Muscle layer of duodenum (tissue), 2 donors: ENCODE measurements at regions not wholly inside any gene's neighbourhood (a gene's known extent, or its start where the extent isn't known, plus 50 kb on each side); places are given as distances from the start of the nearest gene placed in this dataset.
"Not testable (repeated sequence)": the region's sequence is repeated elsewhere in the genome, so short reads cannot be mapped to it uniquely, and the experiment has no call there.

ENCODE experiments used
- H3K27ac ChIP-seq: one replicate; pipeline ENCODE4 v1.7.0; 2013; ENCODE audit warnings: mild to moderate bottlenecking, low read length
- H3K27me3 ChIP-seq: one replicate; pipeline ENCODE4 v1.7.0; 2013; ENCODE audit warnings: low read depth, mild to moderate bottlenecking, control low read depth, low read length
- H3K36me3 ChIP-seq, 2 donors: one replicate each; pipeline ENCODE4 v1.7.0; 2013; ENCODE audit warnings: low read length in 2 of 2, control low read depth in 1 of 2, mild to moderate bottlenecking in 1 of 2; ENCODE audit not compliant: insufficient read depth in 2 of 2, control insufficient read depth in 1 of 2
- H3K4me1 ChIP-seq, 2 donors: one replicate each; pipeline ENCODE4 v1.7.0; 2013; ENCODE audit warnings: low read length in 2 of 2, mild to moderate bottlenecking in 2 of 2, control low read depth in 1 of 2, moderate library complexity in 1 of 2; ENCODE audit not compliant: insufficient read depth in 2 of 2, control insufficient read depth in 1 of 2
- H3K4me3 ChIP-seq, 2 donors: one replicate each; pipeline ENCODE4 v1.7.0; 2013; ENCODE audit warnings: low read length in 2 of 2, low read depth in 1 of 2, mild to moderate bottlenecking in 1 of 2
- H3K9me3 ChIP-seq, 2 donors: one replicate each; pipeline ENCODE4 v1.7.0; 2013; ENCODE audit warnings: low read length in 2 of 2, control low read depth in 1 of 2, mild to moderate bottlenecking in 1 of 2; ENCODE audit not compliant: control insufficient read depth in 1 of 2
- donor health status: healthy.

- Histone ChIP-seq H3K4me1 (no peaks in the 10 kb centered on the region), H3K27ac (no peak overlapping the region), H3K4me3 (no peak overlapping the region), H3K9me3 (no peaks in the 10 kb centered on the region), H3K36me3 (no peaks in the 10 kb centered on the region), H3K27me3 (no peaks in the 10 kb centered on the region)
Measured at GRCh38 chrX:101749436-101749835, 89.8 kb upstream of the ARMCX2 start.

DNA sequence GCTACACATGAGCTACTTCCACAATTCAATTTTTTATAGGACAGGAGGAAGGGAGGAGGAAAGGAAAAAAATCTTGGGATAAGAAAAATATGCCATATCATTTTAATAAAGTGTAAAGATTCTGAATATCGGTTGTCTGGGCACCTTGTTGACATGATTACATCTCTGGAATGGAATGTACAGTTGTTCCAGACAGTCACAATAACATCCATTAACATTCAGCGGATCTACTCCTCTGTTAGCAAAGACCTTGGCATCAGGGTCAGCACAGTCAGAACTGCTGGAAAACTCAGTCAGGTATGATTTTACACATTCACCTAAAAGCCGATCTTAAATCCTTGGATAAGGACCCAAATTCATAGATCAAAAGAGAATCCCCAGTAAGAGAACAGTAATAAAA, 85.4 kb upstream of the ARMCX2 start:
- Histone ChIP-seq H3K36me3 (no peaks in the 10 kb centered on the region), H3K4me3 (no peak overlapping the region), H3K4me1 (no peaks in the 10 kb centered on the region), H3K9me3 (no peaks in the 10 kb centered on the region), H3K27ac (no peak overlapping the region), H3K27me3 (no peaks in the 10 kb centered on the region)

GRCh38 chrX:101744085-101744484, 84.4 kb upstream of the ARMCX2 start:
- H3K4me3 ChIP-seq = no peak overlapping the region
- no peaks in the 10 kb centered on the region for H3K9me3 ChIP-seq

DNA sequence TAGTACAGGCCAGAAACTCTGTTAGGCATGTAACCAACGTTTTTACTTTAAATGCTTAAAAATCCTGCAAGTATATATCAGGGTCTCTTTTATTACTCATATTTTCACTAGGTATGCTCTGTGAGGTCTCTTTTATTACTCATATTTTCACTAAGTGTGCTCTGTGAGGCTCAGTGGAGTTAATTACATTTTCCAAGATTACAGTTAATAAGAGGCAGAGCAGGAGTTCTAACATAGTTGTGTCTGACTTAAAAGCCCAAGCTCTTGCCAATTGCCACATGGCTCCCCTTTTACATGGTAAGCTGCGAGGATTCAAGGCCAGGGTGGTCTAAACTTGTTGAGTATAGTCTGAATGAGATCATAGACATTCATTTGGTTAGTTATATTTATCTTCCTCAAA, 81.0 kb upstream of the ARMCX2 start:
- H3K27ac ChIP-seq = no peak overlapping the region
- H3K36me3 ChIP-seq = no peaks in the 10 kb centered on the region
- H3K9me3 ChIP-seq = no peaks in the 10 kb centered on the region
- H3K4me3 ChIP-seq = no peak overlapping the region
- no peaks in the 10 kb centered on the region for H3K4me1 ChIP-seq
- no peaks in the 10 kb centered on the region for H3K27me3 ChIP-seq

More at GRCh38 chrX:101744085-101744484, 84.4 kb upstream of the ARMCX2 start:
- H3K27ac ChIP-seq = no peak overlapping the region
- H3K27me3 ChIP-seq = no peaks in the 10 kb centered on the region
- no peaks in the 10 kb centered on the region for H3K4me1 ChIP-seq
- H3K36me3 ChIP-seq = no peaks in the 10 kb centered on the region

- not testable (repeated sequence) for H3K27ac ChIP-seq, H3K4me3 ChIP-seq, H3K36me3 ChIP-seq, H3K27me3 ChIP-seq, H3K4me1 ChIP-seq, H3K9me3 ChIP-seq
Measured at GRCh38 chrX:101738867-101739266, 79.2 kb upstream of the ARMCX2 start.

- not testable (repeated sequence) for H3K27ac ChIP-seq, H3K36me3 ChIP-seq, H3K4me3 ChIP-seq, H3K4me1 ChIP-seq, H3K9me3 ChIP-seq, H3K27me3 ChIP-seq
Measured at GRCh38 chrX:101738411-101738810, 78.8 kb upstream of the ARMCX2 start.

DNA sequence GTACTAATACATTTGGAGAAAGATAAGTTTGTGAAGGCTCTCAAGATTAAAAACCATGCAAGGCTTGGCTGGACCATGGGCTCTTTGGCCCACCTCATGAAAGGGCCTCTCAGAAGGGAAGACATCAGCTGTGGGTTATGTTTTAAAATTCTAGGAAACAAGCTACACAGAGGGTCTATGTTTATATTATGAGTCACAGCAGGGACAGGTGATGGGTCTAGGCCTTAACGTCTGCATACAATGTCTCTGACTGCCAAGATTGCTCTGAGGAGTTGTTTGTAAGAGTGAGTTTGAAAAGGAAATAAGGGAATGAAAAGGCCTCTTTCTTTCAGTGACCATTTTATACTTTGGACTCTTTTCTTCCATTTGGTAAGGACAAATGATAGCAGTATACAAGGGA, 77.0 kb upstream of the ARMCX2 start:
- no peaks in the 10 kb centered on the region for H3K4me1 ChIP-seq
- H3K36me3 ChIP-seq = no peaks in the 10 kb centered on the region
- no peaks in the 10 kb centered on the region for H3K27me3 ChIP-seq
- H3K4me3 ChIP-seq = no peak overlapping the region
- H3K27ac ChIP-seq = no peak overlapping the region
- H3K9me3 ChIP-seq = no peaks in the 10 kb centered on the region

DNA sequence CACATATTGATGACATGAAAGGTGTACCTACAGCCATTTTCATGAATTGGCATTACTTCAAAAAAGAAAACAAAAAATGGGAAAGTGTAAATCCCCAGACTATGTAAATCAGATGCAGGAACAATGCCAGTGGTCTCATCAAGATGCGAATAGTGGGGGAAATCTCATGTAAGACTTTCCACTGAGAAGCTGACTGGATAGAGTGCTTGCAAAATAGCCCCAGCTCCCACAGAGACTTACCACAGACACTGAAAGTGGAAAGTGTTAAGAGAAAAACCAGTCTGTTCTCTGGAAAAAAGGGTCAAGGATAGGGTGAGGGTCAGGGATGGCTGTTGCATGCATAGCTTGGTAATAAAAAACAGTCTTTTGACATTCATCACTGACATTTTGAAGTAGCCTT, 73.2 kb upstream of the ARMCX2 start:
- H3K27ac ChIP-seq = no peak overlapping the region
- no peaks in the 10 kb centered on the region for H3K36me3 ChIP-seq
- H3K4me3 ChIP-seq = no peak overlapping the region
- H3K27me3 ChIP-seq = no peaks in the 10 kb centered on the region
- no peaks in the 10 kb centered on the region for H3K9me3 ChIP-seq
- H3K4me1 ChIP-seq = no peaks in the 10 kb centered on the region

- Histone ChIP-seq H3K4me1 (no peaks in the 10 kb centered on the region), H3K27ac (no peak overlapping the region), H3K36me3 (no peaks in the 10 kb centered on the region), H3K4me3 (no peak overlapping the region), H3K27me3 (no peaks in the 10 kb centered on the region), H3K9me3 (no peaks in the 10 kb centered on the region)
Measured at GRCh38 chrX:101729986-101730385, 70.3 kb upstream of the ARMCX2 start.
